AG04450 (cell line): ENCODE measurements at regions not wholly inside any gene's neighbourhood (a gene's known extent, or its start where the extent isn't known, plus 50 kb on each side); places are given as distances from the start of the nearest gene placed in this dataset.

Source experiments
- CTCF ChIA-PET: fragments of 300-600, 350-600 bp; formaldehyde crosslinking; extraction: SDS; loops from one replicate; lab custom pipeline; 2022; ENCODE audit warnings: antibody characterized with exemption, inconsistent platforms; lab: Charles Lee
- POLR2A ChIA-PET: fragments of 350-600 bp; formaldehyde crosslinking; extraction: SDS; loops from one replicate; lab custom pipeline; 2021; ENCODE audit warnings: antibody characterized with exemption, inconsistent platforms; lab: Yijun Ruan, JAX
- DNase-seq: peaks from one replicate; pipeline ENCODE4 v3.0.0-alpha.2; 2011; ENCODE audit warnings: low read depth, low spot score
- H3K27ac ChIP-seq: one replicate; pipeline ENCODE4 v1.5.1; 2012; ENCODE audit warnings: low read depth, low read length, control low read depth
- H3K27me3 ChIP-seq: one replicate; pipeline ENCODE4 v1.6.0; 2012; ENCODE audit warnings: low read length; ENCODE audit not compliant: control insufficient read depth, insufficient read depth
- H3K4me3 ChIP-seq: 2 replicates; pipeline ENCODE4 v1.5.1; 2011; ENCODE audit warnings: mild to moderate bottlenecking, low read depth, low read length, control low read depth
- H3K9me3 ChIP-seq: 2 replicates; pipeline ENCODE4 v1.5.1; 2012; ENCODE audit warnings: low read length; ENCODE audit not compliant: control insufficient read depth, insufficient read depth
- TF ChIP-seq, protein P1 (sequence below): IDR thresholded peaks from 2 replicates; pipeline ENCODE4 v1.5.1; 2011; ENCODE audit warnings: low read depth, low read length, control low read depth, inconsistent platforms

- ChIA-PET POLR2A (no interaction called here), CTCF (no interaction called here)
These were observed 710.3 kb upstream of the ARPP21 start for GRCh38 chr3:34929036-34929435.

GRCh38 chr3:34934660-34935059 is 704.7 kb upstream of the ARPP21 start:
- H3K27ac ChIP-seq: no peak overlapping the region
- H3K9me3 ChIP-seq: peaks cover 7% of the 10 kb centered on the region; the same call in 1 of the 2 replicates
- TF ChIP-seq, protein P1, sequence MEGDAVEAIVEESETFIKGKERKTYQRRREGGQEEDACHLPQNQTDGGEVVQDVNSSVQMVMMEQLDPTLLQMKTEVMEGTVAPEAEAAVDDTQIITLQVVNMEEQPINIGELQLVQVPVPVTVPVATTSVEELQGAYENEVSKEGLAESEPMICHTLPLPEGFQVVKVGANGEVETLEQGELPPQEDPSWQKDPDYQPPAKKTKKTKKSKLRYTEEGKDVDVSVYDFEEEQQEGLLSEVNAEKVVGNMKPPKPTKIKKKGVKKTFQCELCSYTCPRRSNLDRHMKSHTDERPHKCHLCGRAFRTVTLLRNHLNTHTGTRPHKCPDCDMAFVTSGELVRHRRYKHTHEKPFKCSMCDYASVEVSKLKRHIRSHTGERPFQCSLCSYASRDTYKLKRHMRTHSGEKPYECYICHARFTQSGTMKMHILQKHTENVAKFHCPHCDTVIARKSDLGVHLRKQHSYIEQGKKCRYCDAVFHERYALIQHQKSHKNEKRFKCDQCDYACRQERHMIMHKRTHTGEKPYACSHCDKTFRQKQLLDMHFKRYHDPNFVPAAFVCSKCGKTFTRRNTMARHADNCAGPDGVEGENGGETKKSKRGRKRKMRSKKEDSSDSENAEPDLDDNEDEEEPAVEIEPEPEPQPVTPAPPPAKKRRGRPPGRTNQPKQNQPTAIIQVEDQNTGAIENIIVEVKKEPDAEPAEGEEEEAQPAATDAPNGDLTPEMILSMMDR: no peak
- POLR2A ChIA-PET: no interaction called here
- no peak for DNase-seq
- H3K4me3 ChIP-seq: no peak overlapping the region
- CTCF ChIA-PET: no interaction called here
- no peaks in the 10 kb centered on the region for H3K27me3 ChIP-seq

More at GRCh38 chr3:34929036-34929435, 710.3 kb upstream of the ARPP21 start:
- no peak for DNase-seq
- Histone ChIP-seq H3K9me3 (peaks cover 7% of the 10 kb centered on the region; the same call in 1 of the 2 replicates), H3K27me3 (no peaks in the 10 kb centered on the region), H3K27ac (no peak overlapping the region), H3K4me3 (no peak overlapping the region)
- TF ChIP-seq, protein P1: no peak

GRCh38 chr3:34938784-34939183 is 700.5 kb upstream of the ARPP21 start:
- ChIA-PET CTCF (interaction anchor here (0.5 kb wide), 1 partner anchor 827 kb away, joined by 4 read pairs; no protein-coding TSS in a partner anchor), POLR2A (no interaction called here)
- Histone ChIP-seq H3K4me3 (no peak overlapping the region), H3K27ac (no peak overlapping the region), H3K9me3 (no peaks in the 10 kb centered on the region), H3K27me3 (no peaks in the 10 kb centered on the region)
- DNase-seq: no peak
- TF ChIP-seq, protein P1: no peak

DNA sequence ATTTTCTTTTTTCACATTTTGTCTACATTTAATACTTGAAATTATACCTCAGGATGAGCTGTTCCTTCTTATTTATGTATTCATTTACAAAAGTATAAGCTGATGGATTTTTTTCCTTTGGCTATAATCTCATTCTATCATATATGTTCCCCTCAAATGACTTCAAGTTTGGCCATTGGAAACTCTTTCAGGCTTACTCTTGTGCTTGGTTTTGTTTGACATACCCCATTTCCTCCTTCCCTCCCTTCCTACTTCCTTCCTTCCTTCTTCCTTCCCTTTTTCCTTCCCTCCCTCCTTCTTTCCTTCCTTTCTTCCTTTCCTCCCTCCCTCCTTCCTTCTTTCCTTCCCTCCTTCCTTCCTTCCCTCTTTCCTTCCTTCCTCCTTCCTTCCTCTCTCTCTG is 697.1 kb upstream of the ARPP21 start:
- TF ChIP-seq, protein P1: no peak
- no peak overlapping the region for H3K27ac ChIP-seq
- ChIA-PET POLR2A (no interaction called here), CTCF (no interaction called here)
- H3K4me3 ChIP-seq: no peak overlapping the region
- no peaks in the 10 kb centered on the region for H3K27me3 ChIP-seq
- no peaks in the 10 kb centered on the region for H3K9me3 ChIP-seq
- no peak for DNase-seq

- ChIA-PET POLR2A (no interaction called here), CTCF (no interaction called here)
- Histone ChIP-seq H3K27me3 (no peaks in the 10 kb centered on the region), H3K9me3 (peaks cover 3% of the 10 kb centered on the region), H3K4me3 (no peak overlapping the region), H3K27ac (no peak overlapping the region)
- DNase-seq: no peak
- TF ChIP-seq, protein P1: no peak
These were observed 691.5 kb upstream of the ARPP21 start for GRCh38 chr3:34947834-34948233.
